ENCODE measurements at regions not wholly inside any gene's neighbourhood (a gene's known extent, or its start where the extent isn't known, plus 50 kb on each side); places are given as distances from the start of the nearest gene placed in this dataset.

DNA sequence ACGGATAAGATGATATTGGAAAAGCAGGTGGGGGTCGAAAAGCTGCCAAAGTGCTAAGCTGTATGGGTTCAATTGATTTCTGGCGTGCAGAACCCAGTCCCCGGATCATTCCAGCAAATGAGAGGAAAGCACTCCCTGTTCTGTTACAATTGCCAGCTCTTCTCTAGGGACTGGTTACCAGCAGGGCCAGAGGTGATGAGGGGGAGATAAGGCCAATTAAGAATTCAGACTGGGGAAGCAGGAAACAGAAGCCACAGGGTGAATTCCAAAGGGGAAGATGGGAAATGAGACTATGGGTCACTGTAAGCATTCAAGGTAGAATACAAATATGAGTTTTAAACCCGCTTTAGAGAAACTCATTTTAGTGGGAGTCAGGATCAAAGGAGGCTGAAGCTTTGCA, 349.4 kb upstream of the MAP3K7 start:
- no peak overlapping the region for H2BK12ac ChIP-seq (ENCODE audit: insufficient read length, low read depth, low read length)
- no peaks in the 10 kb centered on the region for H3K9me3 Mint-ChIP-seq
- no peak overlapping the region for H4K8ac ChIP-seq (replicated peaks; ENCODE audit: insufficient read length, low read depth, low read length)
- no peaks in the 10 kb centered on the region for H3K27me3 Mint-ChIP-seq (ENCODE audit: low read depth)
- H3K14ac ChIP-seq (ENCODE audit: insufficient read depth, low read length), result no peak overlapping the region
- H3K4me1 Mint-ChIP-seq, result peaks cover 18 to 22% of the 10 kb centered on the region in 2 experiments
- H3K4me1 ChIP-seq (ENCODE audit: insufficient read depth, low read length), result no peaks in the 10 kb centered on the region
- H3K79me1 ChIP-seq (ENCODE audit: insufficient read depth, low read depth, low read length, poor library complexity, severe bottlenecking), result no peaks in the 10 kb centered on the region
- no peak overlapping the region for H3K4me2 ChIP-seq (ENCODE audit: insufficient read depth, insufficient read length, low read length)
- TF ChIP-seq, protein P1, sequence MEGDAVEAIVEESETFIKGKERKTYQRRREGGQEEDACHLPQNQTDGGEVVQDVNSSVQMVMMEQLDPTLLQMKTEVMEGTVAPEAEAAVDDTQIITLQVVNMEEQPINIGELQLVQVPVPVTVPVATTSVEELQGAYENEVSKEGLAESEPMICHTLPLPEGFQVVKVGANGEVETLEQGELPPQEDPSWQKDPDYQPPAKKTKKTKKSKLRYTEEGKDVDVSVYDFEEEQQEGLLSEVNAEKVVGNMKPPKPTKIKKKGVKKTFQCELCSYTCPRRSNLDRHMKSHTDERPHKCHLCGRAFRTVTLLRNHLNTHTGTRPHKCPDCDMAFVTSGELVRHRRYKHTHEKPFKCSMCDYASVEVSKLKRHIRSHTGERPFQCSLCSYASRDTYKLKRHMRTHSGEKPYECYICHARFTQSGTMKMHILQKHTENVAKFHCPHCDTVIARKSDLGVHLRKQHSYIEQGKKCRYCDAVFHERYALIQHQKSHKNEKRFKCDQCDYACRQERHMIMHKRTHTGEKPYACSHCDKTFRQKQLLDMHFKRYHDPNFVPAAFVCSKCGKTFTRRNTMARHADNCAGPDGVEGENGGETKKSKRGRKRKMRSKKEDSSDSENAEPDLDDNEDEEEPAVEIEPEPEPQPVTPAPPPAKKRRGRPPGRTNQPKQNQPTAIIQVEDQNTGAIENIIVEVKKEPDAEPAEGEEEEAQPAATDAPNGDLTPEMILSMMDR (conservative IDR thresholded peaks at IDR 0.05), result no peak
- no peaks in the 10 kb centered on the region for H4K20me1 ChIP-seq (ENCODE audit: control insufficient read depth, insufficient read depth, insufficient read length)
- H2BK5ac ChIP-seq (ENCODE audit: insufficient read length, low read length), result no peak overlapping the region
- no peaks in the 10 kb centered on the region for H3K36me3 Mint-ChIP-seq (ENCODE audit: insufficient read depth in 1 of 3, low read depth in 3 of 3)
- H2BK120ac ChIP-seq (ENCODE audit: low read depth, low read length, poor library complexity, severe bottlenecking), result no peak overlapping the region
- H2BK15ac ChIP-seq (ENCODE audit: low read depth, low read length), result no peak overlapping the region
- H2BK20ac ChIP-seq (ENCODE audit: low read depth, low read length, poor library complexity, severe bottlenecking), result no peak overlapping the region
- no peak overlapping the region for H3K27ac ChIP-seq (ENCODE audit: insufficient read length, low read depth, low read length)
- no peaks in the 10 kb centered on the region for H3K27me3 ChIP-seq (ENCODE audit: insufficient read depth, low read length)
- H4K5ac ChIP-seq (ENCODE audit: insufficient read length, low read depth, low read length), result no peak overlapping the region
- DNase-seq, result no peak
- no peaks in the 10 kb centered on the region for H3K23me2 ChIP-seq (ENCODE audit: insufficient read length, low read depth, low read length, poor library complexity, severe bottlenecking)
- no peak overlapping the region for H3K56ac ChIP-seq (ENCODE audit: insufficient read length, low read depth, low read length)
- no peak overlapping the region for H2AK5ac ChIP-seq (ENCODE audit: insufficient read length, low read length)
- H3K4me3 Mint-ChIP-seq, result no peak overlapping the region
- H3K23ac ChIP-seq (ENCODE audit: insufficient read length, low read depth, low read length), result no peak overlapping the region
- no peaks in the 10 kb centered on the region for H3K9me3 ChIP-seq (ENCODE audit: control insufficient read depth, low read depth, low read length)
- no peak overlapping the region for H3K4ac ChIP-seq (ENCODE audit: low read depth, low read length)
- no peak overlapping the region for H2AFZ ChIP-seq (ENCODE audit: low read length)
- WGBS (ENCODE audit: extremely low coverage, insufficient read length, low lambda C conversion rate), result no CpG with 5 or more reads among the region's 5 CpGs
- no peaks in the 10 kb centered on the region for H3K79me2 ChIP-seq (ENCODE audit: insufficient read depth, low read length)
- no peak overlapping the region for H3T11ph ChIP-seq (ENCODE audit: low read length)
- no peak overlapping the region for H3K18ac ChIP-seq (ENCODE audit: insufficient read length, low read depth, low read length)
- H3K27ac Mint-ChIP-seq, result no peak overlapping the region
- H4K91ac ChIP-seq (ENCODE audit: insufficient read length, low read depth, low read length), result no peak overlapping the region
- no peak overlapping the region for H3K9ac ChIP-seq (ENCODE audit: extremely low read depth, insufficient read length, low read length)

All from H9 (cell line).